Activated CD4-positive, alpha-beta T cell treated with anti-CD3 and anti-CD28 coated beads for 36 hours (primary cell): ENCODE measurements at regions not wholly inside any gene's neighbourhood (a gene's known extent, or its start where the extent isn't known, plus 50 kb on each side); places are given as distances from the start of the nearest gene placed in this dataset.

Experiments
- ATAC-seq: fragments of 200-7000 bp; cut with Tn5 transposase; one replicate; pipeline ENCODE4 v1.10.0; 2021; ENCODE audit warnings: mild to moderate bottlenecking, moderate library complexity
- CTCF ChIA-PET: fragments of 350-600 bp; sonication (Branson Sonifier 250); formaldehyde crosslinking; loops from one replicate; lab custom pipeline; 2021; ENCODE audit warnings: antibody characterized with exemption; lab: Charles Lee
- POLR2A ChIA-PET: fragments of 350-600 bp; sonication (Branson Sonifier 250); formaldehyde crosslinking; loops from one replicate; lab custom pipeline; 2021; ENCODE audit warnings: antibody characterized with exemption, inconsistent platforms; lab: Charles Lee
- DNase-seq: peaks from one replicate; pipeline ENCODE4 v3.0.0-alpha.2; 2020
- H3K27ac Mint-ChIP-seq: one replicate; pipeline ENCODE4 v1.8.0; 2021; ENCODE audit warnings: mixed read lengths
- H3K27me3 Mint-ChIP-seq: one replicate; pipeline ENCODE4 v1.8.0; 2021; ENCODE audit warnings: mixed read lengths
- H3K36me3 Mint-ChIP-seq: one replicate; pipeline ENCODE4 v1.8.0; 2021; ENCODE audit warnings: low read depth, mixed read lengths
- H3K4me1 Mint-ChIP-seq: one replicate; pipeline ENCODE4 v1.8.0; 2021; ENCODE audit warnings: mixed read lengths
- H3K4me3 Mint-ChIP-seq: one replicate; pipeline ENCODE4 v1.8.0; 2021; ENCODE audit warnings: mild to moderate bottlenecking, moderate library complexity, mixed read lengths
- H3K9me3 Mint-ChIP-seq: one replicate; pipeline ENCODE4 v1.8.0; 2021; ENCODE audit warnings: low read depth, mixed read lengths
- intact Hi-C, 2 experiments: fragments of 100-400 bp; cut with DNase I in 1 of 2; cut with micrococcal nuclease in 1 of 2; formaldehyde crosslinking; loops; one replicate each; pipeline versions ENCODE4 v1.14.2 to v1.15.1; 2022 to 2024; cut with DNase I, micrococcal nuclease

DNA sequence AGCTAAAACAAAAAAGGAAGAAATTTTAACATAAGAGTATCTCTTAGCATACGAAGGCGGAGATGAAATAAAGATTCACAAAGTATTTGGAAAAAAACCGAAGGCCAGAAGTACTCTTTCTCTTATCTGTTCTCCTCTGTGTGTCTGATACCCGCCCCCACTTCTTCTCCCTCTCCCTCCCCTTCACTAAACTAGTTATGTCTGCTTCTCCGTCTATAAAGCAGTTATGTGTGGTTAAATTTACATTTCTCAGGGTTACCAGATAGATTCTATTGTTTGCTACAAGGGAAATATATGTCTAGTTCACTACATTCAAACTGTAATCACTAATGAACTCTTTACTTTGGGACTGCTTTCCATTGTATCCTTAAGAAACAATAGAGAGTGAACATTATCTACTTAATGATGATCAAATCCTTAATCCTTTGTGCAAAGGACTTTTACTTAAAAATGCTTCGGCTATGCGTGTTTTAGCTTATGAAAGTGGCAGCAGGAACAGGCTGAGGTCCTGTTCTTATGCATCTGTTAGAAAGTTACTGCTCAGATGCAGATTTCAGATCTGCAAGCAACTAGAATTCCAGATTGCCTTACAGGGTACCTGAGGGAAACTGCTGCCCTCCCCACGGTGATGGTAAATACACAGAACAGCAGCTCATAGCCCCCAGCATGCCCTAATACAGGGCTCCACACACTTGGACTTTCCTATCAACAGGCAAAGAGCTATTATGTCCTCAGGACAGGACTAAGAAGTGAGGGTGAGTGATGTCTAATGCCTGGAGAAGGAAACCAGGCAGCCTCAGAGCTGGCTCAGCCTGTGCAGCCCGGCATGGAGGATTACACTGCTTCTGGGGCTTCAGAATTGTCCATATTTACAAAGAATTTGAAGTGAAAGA lies 273.3 kb downstream of the FZD1 start:
- DNase-seq (no peak), ATAC-seq (no peak)
- intact Hi-C loops, result no loop called here
- H3K36me3 Mint-ChIP-seq, result no peaks in the 10 kb centered on the region
- CTCF ChIA-PET, result no interaction called here
- H3K27me3 Mint-ChIP-seq, result no peaks in the 10 kb centered on the region
- POLR2A ChIA-PET, result no interaction called here
- H3K4me3 Mint-ChIP-seq, result no peak overlapping the region
- no peak overlapping the region for H3K27ac Mint-ChIP-seq
- no peaks in the 10 kb centered on the region for H3K4me1 Mint-ChIP-seq
- peaks cover 2% of the 10 kb centered on the region for H3K9me3 Mint-ChIP-seq

DNA sequence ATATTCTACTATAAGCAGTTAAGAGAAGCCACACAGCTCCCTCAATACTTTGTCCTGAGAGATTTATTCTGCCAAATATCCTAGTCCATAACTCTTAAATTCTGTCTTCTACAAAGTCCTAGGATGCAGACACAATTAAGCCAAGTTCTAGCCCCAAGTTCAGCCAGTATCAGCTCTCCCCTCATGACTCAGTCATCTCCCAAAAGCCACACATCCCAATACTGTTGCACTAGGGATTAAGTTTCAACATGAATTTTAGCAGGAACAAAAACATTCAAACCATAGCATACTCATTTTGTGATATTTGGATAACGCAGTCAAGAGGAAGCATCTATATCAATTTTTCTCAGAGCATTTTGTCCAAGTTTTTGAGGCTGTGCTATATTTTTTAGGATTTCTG lies 277.4 kb downstream of the FZD1 start:
- Mint-ChIP-seq H3K4me1 (no peaks in the 10 kb centered on the region), H3K9me3 (no peaks in the 10 kb centered on the region), H3K27ac (no peak overlapping the region), H3K27me3 (peaks cover 3% of the 10 kb centered on the region), H3K36me3 (no peaks in the 10 kb centered on the region), H3K4me3 (no peak overlapping the region)
- intact Hi-C loops, result no loop called here
- POLR2A ChIA-PET, result no interaction called here
- DNase-seq (no peak), ATAC-seq (no peak)
- CTCF ChIA-PET, result no interaction called here

DNA sequence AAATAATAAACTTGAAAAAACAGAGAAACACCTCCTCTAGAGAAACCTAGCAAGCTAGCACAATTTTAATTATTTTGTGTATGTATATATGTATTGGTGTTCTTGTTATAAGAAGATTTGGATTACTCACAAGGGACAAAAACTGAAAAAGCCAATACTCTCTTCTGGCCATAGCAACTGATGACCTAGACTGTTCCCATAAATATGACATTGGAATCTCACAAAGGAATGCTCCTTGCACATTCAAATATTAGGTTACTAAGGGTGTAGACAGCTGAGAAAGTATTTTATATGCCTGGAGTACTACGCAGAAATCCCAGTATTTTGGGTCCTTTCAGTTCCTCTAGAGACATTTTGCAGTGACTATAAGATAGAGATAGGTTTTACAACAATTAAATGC lies 279.4 kb downstream of the FZD1 start:
- intact Hi-C loops, result no loop called here
- Mint-ChIP-seq H3K4me3 (no peak overlapping the region), H3K27ac (no peak overlapping the region), H3K4me1 (no peaks in the 10 kb centered on the region), H3K9me3 (no peaks in the 10 kb centered on the region), H3K36me3 (no peaks in the 10 kb centered on the region), H3K27me3 (peaks cover 3% of the 10 kb centered on the region)
- ATAC-seq (no peak), DNase-seq (no peak)
- ChIA-PET POLR2A (no interaction called here), CTCF (no interaction called here)

DNA sequence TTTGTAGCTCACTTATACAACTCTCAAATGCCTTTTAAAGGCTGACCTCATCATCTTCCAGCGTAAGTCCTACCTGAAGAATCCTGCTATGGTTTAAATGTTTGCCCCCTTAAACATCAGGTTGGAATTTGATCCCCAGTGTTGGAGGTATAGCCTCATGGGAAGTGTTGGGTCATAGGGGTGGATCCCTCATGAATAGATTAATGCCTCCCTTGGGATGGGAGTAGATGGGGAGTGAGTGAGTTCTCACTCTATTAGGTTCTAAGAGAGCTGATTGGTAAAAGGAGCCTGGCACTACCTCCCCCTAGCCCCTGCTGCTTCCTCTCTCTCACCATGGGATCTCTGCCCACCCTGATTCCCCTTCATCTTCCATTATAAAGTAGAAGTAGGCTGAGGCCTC lies 285.6 kb downstream of the FZD1 start:
- Mint-ChIP-seq H3K4me3 (no peak overlapping the region), H3K4me1 (no peaks in the 10 kb centered on the region), H3K9me3 (no peaks in the 10 kb centered on the region), H3K27me3 (peaks cover 2% of the 10 kb centered on the region), H3K36me3 (no peaks in the 10 kb centered on the region), H3K27ac (no peak overlapping the region)
- POLR2A ChIA-PET, result no interaction called here
- CTCF ChIA-PET, result no interaction called here
- intact Hi-C loops, result no loop called here
- ATAC-seq (no peak), DNase-seq (no peak)

DNA sequence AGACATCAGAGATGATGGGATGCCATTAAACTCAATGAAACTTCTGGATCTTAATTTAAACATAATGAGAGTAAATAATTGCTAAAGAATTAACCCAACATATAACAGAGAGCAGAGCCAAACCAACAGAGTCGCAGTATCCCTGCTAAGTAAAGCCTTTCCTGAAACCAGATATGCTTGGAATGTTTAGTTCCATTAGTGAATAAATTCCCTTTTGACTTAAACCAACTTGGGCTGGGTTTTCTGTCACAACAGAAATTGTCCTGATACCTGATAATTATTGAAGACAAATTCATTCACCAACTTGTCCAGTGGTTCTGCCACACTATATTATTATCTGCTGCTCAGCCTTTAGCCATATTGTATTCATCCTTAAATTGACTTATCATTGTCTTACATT lies 286.7 kb downstream of the FZD1 start:
- Mint-ChIP-seq H3K4me3 (no peak overlapping the region), H3K36me3 (no peaks in the 10 kb centered on the region), H3K4me1 (no peaks in the 10 kb centered on the region), H3K27ac (no peak overlapping the region), H3K27me3 (peaks cover 2% of the 10 kb centered on the region), H3K9me3 (no peaks in the 10 kb centered on the region)
- ChIA-PET CTCF (no interaction called here), POLR2A (no interaction called here)
- intact Hi-C loops, result no loop called here
- ATAC-seq (no peak), DNase-seq (no peak)

DNA sequence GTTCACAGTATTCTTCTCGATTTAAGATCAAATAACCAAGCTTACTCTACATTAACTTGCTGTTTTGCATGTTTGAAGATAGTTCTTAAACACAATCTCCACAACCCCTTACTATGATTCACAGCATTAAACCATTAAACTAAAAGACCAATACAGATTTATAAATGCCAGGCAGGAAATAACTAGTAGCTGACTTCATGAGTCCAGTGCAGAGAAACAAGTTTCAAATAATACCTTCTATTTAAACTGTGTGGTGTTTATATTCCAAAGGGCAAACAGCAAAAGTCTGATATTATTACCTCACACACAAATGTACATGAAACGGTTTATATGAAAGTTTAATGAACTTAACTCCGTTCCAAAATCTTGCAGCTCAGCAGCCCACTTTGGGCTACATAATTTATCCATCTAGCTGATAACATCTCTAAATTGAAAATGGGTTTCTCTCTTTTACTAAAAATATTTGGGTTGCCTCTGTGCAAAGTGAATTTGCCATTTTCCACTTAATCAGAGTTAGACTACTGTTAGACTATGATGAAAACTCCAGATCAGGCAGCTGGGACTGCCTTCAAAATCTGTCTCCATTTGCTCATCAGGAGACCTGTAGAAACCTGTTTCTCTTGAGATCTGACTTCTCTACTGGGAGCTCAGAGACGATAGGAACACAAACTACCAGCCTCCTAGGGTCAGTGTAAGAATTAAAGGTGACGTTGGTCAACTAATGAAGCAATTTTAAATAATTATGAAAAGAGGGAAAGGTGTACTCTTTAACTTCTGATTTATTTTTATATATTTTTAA lies 287.3 kb downstream of the FZD1 start:
- no peak overlapping the region for H3K27ac Mint-ChIP-seq
- no peak for ATAC-seq
- ChIA-PET CTCF (no interaction called here), POLR2A (no interaction called here)
- peaks cover 2% of the 10 kb centered on the region for H3K27me3 Mint-ChIP-seq
- intact Hi-C loops, result no loop called here
- H3K4me1 Mint-ChIP-seq, result no peaks in the 10 kb centered on the region
- DNase-seq, result no peak
- H3K9me3 Mint-ChIP-seq, result no peaks in the 10 kb centered on the region
- no peak overlapping the region for H3K4me3 Mint-ChIP-seq
- H3K36me3 Mint-ChIP-seq, result no peaks in the 10 kb centered on the region

DNA sequence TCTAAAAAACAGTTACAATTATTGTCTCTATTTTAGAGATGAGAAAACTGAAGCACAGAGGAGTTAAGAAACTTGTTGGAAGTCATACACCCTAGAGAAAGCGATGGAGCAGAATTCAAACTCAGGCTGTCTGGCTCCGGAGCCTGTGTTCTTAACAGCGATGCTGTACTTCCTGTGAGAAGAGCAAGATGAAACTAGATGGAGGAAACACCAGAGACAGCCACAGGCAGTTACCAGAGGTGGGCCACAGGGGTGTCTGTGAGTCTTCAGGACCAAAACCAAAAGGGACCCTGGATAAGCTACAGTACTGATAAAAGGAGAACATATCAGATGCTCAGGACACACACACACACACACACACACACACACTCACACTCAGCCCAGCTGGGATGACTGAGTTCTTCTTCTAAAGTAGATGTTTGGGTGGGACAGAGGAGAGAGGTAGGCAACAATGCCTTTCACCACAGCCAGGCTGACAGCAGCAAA lies 289.2 kb downstream of the FZD1 start:
- DNase-seq (no peak), ATAC-seq (no peak)
- H3K4me1 Mint-ChIP-seq, result no peaks in the 10 kb centered on the region
- no peak overlapping the region for H3K27ac Mint-ChIP-seq
- ChIA-PET POLR2A (no interaction called here), CTCF (no interaction called here)
- no peaks in the 10 kb centered on the region for H3K9me3 Mint-ChIP-seq
- intact Hi-C loops, result no loop called here
- H3K4me3 Mint-ChIP-seq, result no peak overlapping the region
- H3K27me3 Mint-ChIP-seq, result peaks cover 2% of the 10 kb centered on the region
- no peaks in the 10 kb centered on the region for H3K36me3 Mint-ChIP-seq

DNA sequence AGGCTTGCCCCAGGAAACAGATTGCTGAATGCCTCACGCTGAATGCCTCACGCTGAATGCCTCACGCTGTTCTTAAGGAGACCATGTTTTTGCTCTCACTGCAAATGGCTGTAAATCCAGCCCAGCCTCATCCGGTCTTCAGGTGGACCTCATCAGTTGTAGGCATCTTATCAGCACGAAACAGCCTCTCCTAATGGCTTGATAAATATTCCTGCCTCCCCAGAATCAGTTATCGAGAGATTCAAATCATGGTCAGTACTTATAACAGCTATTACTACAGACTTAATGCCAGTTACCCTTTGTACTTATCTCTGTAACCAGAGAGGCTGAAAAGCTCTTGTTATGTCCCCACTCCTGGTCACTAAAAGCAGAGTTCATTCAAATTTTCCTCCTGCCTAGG lies 290.6 kb downstream of the FZD1 start:
- ATAC-seq (no peak), DNase-seq (no peak)
- H3K27ac Mint-ChIP-seq, result no peak overlapping the region
- ChIA-PET CTCF (no interaction called here), POLR2A (no interaction called here)
- peaks cover 2% of the 10 kb centered on the region for H3K27me3 Mint-ChIP-seq
- H3K9me3 Mint-ChIP-seq, result no peaks in the 10 kb centered on the region
- no peaks in the 10 kb centered on the region for H3K4me1 Mint-ChIP-seq
- no peaks in the 10 kb centered on the region for H3K36me3 Mint-ChIP-seq
- H3K4me3 Mint-ChIP-seq, result no peak overlapping the region
- intact Hi-C loops, result no loop called here

DNA sequence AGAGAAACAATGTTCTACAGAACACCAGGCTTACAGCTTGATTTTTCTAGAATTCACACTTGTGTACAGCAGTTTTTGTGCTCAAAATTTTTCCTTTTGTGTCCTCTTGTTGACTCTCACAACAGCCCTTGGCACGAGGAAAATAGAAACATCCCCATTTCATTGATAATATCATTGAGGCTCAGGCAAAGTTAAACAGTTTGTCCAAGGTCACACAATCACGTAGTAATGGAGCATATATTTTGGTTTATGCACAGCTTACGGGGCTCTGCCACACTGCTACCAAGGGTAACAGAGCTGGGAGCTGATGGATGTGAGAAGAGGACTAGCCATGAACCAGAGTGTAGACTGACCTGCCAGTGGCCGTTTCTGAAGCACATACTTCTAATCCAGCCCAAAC lies 292.0 kb downstream of the FZD1 start:
- H3K27ac Mint-ChIP-seq, result no peak overlapping the region
- H3K4me3 Mint-ChIP-seq, result no peak overlapping the region
- ChIA-PET POLR2A (no interaction called here), CTCF (no interaction called here)
- intact Hi-C loops, result no loop called here
- H3K36me3 Mint-ChIP-seq, result no peaks in the 10 kb centered on the region
- ATAC-seq (no peak), DNase-seq (no peak)
- H3K27me3 Mint-ChIP-seq, result peaks cover under 1% of the 10 kb centered on the region
- peaks cover 5% of the 10 kb centered on the region for H3K9me3 Mint-ChIP-seq
- H3K4me1 Mint-ChIP-seq, result no peaks in the 10 kb centered on the region

DNA sequence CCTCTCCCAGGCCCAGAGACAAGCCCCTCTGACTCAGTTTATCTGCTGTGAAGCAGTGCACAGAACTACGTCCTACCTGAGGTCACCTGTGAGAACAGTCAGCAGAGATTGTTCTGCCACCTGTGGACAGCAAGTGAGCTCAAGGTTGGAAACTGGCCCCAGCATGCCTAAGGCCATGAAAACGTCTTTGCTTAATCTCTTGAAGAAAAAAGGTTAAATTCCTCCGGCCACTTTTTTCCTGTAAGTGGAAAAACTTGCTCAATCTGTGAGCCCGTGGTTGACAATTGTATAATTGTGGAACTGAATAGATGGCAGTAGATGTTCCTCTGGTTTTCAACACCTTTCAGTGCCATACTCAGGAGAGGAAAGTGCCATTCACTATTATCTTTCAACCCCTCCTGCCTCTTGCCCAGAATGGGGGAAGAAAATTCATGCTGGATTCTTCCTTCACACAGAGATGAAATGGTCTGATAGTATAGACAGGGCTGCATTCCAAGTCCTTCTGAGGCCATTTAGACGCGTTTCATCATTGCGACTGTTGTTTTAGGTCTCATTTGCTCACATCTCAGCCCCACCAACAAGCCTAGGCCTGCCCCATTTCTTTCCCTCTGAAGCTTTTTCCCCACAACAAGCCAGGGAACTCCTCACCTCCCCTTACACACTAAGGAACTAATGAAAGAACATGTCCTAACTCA lies 292.9 kb downstream of the FZD1 start:
- no peak overlapping the region for H3K27ac Mint-ChIP-seq
- ATAC-seq, result no peak
- POLR2A ChIA-PET, result no interaction called here
- no peak overlapping the region for H3K4me3 Mint-ChIP-seq
- H3K27me3 Mint-ChIP-seq, result no peaks in the 10 kb centered on the region
- H3K36me3 Mint-ChIP-seq, result no peaks in the 10 kb centered on the region
- DNase-seq, result no peak
- peaks cover 5% of the 10 kb centered on the region for H3K9me3 Mint-ChIP-seq
- intact Hi-C loops, result no loop called here
- H3K4me1 Mint-ChIP-seq, result no peaks in the 10 kb centered on the region
- CTCF ChIA-PET, result no interaction called here

DNA sequence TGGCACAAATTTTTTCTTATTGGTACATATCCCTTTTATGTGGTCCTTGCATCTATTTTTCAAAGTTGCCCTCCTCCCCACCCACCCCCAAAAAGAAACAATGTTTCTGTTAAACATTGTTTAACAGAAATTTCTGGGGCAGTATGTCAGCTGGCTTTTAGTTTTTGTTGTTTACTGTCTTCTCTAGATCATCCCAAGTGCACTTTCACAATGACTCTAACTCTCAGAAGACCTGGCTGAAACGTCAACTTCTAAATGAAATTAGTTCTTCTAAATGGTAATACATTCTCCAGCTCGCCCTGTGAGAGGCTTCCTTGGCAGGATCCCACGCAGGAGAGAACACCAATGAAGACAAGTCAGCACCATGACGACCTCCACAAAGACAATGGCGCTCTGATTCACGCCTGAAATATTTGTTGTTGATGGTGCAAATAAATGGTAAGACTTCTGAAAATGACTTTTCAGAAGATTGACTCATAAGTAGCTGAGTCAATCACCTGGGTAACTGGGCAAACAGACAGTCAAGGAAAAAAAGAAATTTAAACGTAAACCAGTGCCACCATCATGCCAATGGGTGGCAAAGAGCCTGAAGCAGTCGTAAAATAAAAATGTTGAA lies 293.7 kb downstream of the FZD1 start:
- intact Hi-C loops, result no loop called here
- no peaks in the 10 kb centered on the region for H3K4me1 Mint-ChIP-seq
- DNase-seq (no peak), ATAC-seq (no peak)
- no peaks in the 10 kb centered on the region for H3K27me3 Mint-ChIP-seq
- no peak overlapping the region for H3K27ac Mint-ChIP-seq
- POLR2A ChIA-PET, result no interaction called here
- no peaks in the 10 kb centered on the region for H3K36me3 Mint-ChIP-seq
- no peak overlapping the region for H3K4me3 Mint-ChIP-seq
- peaks cover 5% of the 10 kb centered on the region for H3K9me3 Mint-ChIP-seq
- CTCF ChIA-PET, result no interaction called here
